ENCODE measurements at regions not wholly inside any gene's neighbourhood (a gene's known extent, or its start where the extent isn't known, plus 50 kb on each side); places are given as distances from the start of the nearest gene placed in this dataset.

DNA sequence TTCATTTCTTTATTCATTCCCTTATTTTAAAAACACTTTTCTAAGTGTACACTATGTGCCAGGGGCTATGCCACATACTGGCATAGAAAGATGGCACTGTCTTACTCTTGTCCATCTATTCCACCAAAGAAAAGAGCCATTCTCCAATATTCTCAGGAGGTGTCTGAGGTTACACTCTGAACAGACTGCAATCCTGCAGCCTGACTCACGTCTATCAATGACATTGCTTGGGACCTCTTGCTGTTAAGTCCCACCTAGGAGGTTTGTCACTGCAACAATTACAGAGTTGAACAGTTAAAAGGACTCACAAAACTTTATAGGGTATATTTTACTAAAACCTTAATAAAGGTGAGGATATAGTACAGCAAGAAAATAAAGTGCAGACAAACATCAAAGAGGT lies 512.9 kb upstream of the HTR2A start:
- H2BK5ac ChIP-seq (ENCODE audit: insufficient read length, low read length) = no peak overlapping the region
- Mint-ChIP-seq H3K4me1 (peaks cover 12 to 14% of the 10 kb centered on the region in 2 experiments), H3K27ac (no peak overlapping the region; a peak in 1 of 7 replicates)

More for the DNA sequence above, 512.9 kb upstream of the HTR2A start:
- TF ChIP-seq, protein P1, sequence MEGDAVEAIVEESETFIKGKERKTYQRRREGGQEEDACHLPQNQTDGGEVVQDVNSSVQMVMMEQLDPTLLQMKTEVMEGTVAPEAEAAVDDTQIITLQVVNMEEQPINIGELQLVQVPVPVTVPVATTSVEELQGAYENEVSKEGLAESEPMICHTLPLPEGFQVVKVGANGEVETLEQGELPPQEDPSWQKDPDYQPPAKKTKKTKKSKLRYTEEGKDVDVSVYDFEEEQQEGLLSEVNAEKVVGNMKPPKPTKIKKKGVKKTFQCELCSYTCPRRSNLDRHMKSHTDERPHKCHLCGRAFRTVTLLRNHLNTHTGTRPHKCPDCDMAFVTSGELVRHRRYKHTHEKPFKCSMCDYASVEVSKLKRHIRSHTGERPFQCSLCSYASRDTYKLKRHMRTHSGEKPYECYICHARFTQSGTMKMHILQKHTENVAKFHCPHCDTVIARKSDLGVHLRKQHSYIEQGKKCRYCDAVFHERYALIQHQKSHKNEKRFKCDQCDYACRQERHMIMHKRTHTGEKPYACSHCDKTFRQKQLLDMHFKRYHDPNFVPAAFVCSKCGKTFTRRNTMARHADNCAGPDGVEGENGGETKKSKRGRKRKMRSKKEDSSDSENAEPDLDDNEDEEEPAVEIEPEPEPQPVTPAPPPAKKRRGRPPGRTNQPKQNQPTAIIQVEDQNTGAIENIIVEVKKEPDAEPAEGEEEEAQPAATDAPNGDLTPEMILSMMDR (conservative IDR thresholded peaks at IDR 0.05) = no peak
- no peak overlapping the region for H2AK5ac ChIP-seq (ENCODE audit: insufficient read length, low read length)
- no peaks in the 10 kb centered on the region for H3K79me1 ChIP-seq (ENCODE audit: insufficient read depth, low read depth, low read length, poor library complexity, severe bottlenecking)
- no peak overlapping the region for H3K14ac ChIP-seq (ENCODE audit: insufficient read depth, low read length)
- H2BK12ac ChIP-seq (ENCODE audit: insufficient read length, low read depth, low read length) = no peak overlapping the region
- no peak overlapping the region for H3T11ph ChIP-seq (ENCODE audit: low read length)
- H3K9ac ChIP-seq (ENCODE audit: extremely low read depth, insufficient read length, low read length) = no peak overlapping the region
- no peak overlapping the region for H3K4ac ChIP-seq (ENCODE audit: low read depth, low read length)
- no peaks in the 10 kb centered on the region for H3K4me1 ChIP-seq (ENCODE audit: insufficient read depth, low read length)
- no peak overlapping the region for H2BK15ac ChIP-seq (ENCODE audit: low read depth, low read length)
- H3K9me3 ChIP-seq (ENCODE audit: control insufficient read depth, low read depth, low read length) = no peaks in the 10 kb centered on the region
- Mint-ChIP-seq H3K9me3 (no peaks in the 10 kb centered on the region), H3K36me3 (ENCODE audit: insufficient read depth in 1 of 3, low read depth in 3 of 3) (no peaks in the 10 kb centered on the region), H3K4me3 (no peak overlapping the region), H3K27me3 (ENCODE audit: low read depth) (no peaks in the 10 kb centered on the region)
- H3K18ac ChIP-seq (ENCODE audit: insufficient read length, low read depth, low read length) = no peak overlapping the region
- H3K56ac ChIP-seq (ENCODE audit: insufficient read length, low read depth, low read length) = no peak overlapping the region
- no peak overlapping the region for H2AFZ ChIP-seq (ENCODE audit: low read length)
- H2BK120ac ChIP-seq (ENCODE audit: low read depth, low read length, poor library complexity, severe bottlenecking) = no peak overlapping the region
- no peak overlapping the region for H3K27ac ChIP-seq (ENCODE audit: insufficient read length, low read depth, low read length)
- H4K8ac ChIP-seq (replicated peaks; ENCODE audit: insufficient read length, low read depth, low read length) = no peak overlapping the region
- H4K91ac ChIP-seq (ENCODE audit: insufficient read length, low read depth, low read length) = no peak overlapping the region
- no peak overlapping the region for H4K5ac ChIP-seq (ENCODE audit: insufficient read length, low read depth, low read length)
- H4K20me1 ChIP-seq (ENCODE audit: control insufficient read depth, insufficient read depth, insufficient read length) = no peaks in the 10 kb centered on the region
- H3K79me2 ChIP-seq (ENCODE audit: insufficient read depth, low read length) = no peaks in the 10 kb centered on the region
- DNase-seq = no peak
- no peak overlapping the region for H3K23ac ChIP-seq (ENCODE audit: insufficient read length, low read depth, low read length)
- no peak overlapping the region for H3K4me2 ChIP-seq (ENCODE audit: insufficient read depth, insufficient read length, low read length)
- no peak overlapping the region for H2BK20ac ChIP-seq (ENCODE audit: low read depth, low read length, poor library complexity, severe bottlenecking)
- H3K23me2 ChIP-seq (ENCODE audit: insufficient read length, low read depth, low read length, poor library complexity, severe bottlenecking) = no peaks in the 10 kb centered on the region
- WGBS (ENCODE audit: extremely low coverage, insufficient read length, low lambda C conversion rate) = no CpG with 5 or more reads among the region's 1 CpG
- no peaks in the 10 kb centered on the region for H3K27me3 ChIP-seq (ENCODE audit: insufficient read depth, low read length)

Measured in H9 (cell line).